ENCODE measurements at regions not wholly inside any gene's neighbourhood (a gene's known extent, or its start where the extent isn't known, plus 50 kb on each side); places are given as distances from the start of the nearest gene placed in this dataset.

GRCh38 chr3:99246010-99246654 is 344.6 kb upstream of the DCBLD2 start:
- H4K20me1 ChIP-seq (ENCODE audit: control insufficient read depth, insufficient read depth): no peaks in the 10 kb centered on the region
- no peaks in the 10 kb centered on the region for H3K4me1 ChIP-seq (ENCODE audit: control insufficient read depth, insufficient read depth, low read length)
- no TSS peak for BruUV-seq (replicated peaks)
- H3K9me3 ChIP-seq (replicated peaks; ENCODE audit: control insufficient read depth, insufficient read depth, low read length): no peaks in the 10 kb centered on the region
- no peaks in the 10 kb centered on the region for H3K36me3 ChIP-seq (ENCODE audit: control insufficient read depth in 2 of 2, insufficient read depth in 2 of 2, low read length in 1 of 2)
- CTCF ChIA-PET: interaction anchor here (0.9 kb wide), 1 partner anchor 10 kb away, joined by 3 read pairs; no protein-coding TSS in a partner anchor
- no peaks in the 10 kb centered on the region for H3K27me3 ChIP-seq (replicated peaks in 1 of 2; ENCODE audit: control insufficient read depth in 2 of 2, insufficient read depth in 2 of 2, low read length in 1 of 2)
- no peak overlapping the region for H3K4me2 ChIP-seq (ENCODE audit: control insufficient read depth, insufficient read depth)
- DNase-seq (ENCODE audit: low read depth, low spot score): no peak
- SMC1A ChIA-PET (ENCODE audit: uncharacterized antibody, unreplicated experiment): no interaction called here
- RAD21 ChIA-PET (ENCODE audit: unreplicated experiment): no interaction called here
- no peak for TF ChIP-seq EGR1 (IDR thresholded peaks at IDR 0.05; ENCODE audit: borderline replicate concordance in 1 of 2, low read depth in 2 of 2, low read length in 2 of 2)
- no peak for TF ChIP-seq SPI1 (IDR thresholded peaks at IDR 0.05; ENCODE audit: borderline replicate concordance, insufficient read depth, low read depth, low read length)
- TF ChIP-seq SUPT20H (IDR thresholded peaks at IDR 0.05; ENCODE audit: borderline replicate concordance, control insufficient read depth, low read depth, low read length): no peak
- no peak for TF ChIP-seq RB1 (IDR thresholded peaks at IDR 0.05; ENCODE audit: borderline replicate concordance)
- no peak for TF ChIP-seq HDAC2 (IDR thresholded peaks at IDR 0.05)
- TF ChIP-seq TBL1XR1 (IDR thresholded peaks at IDR 0.05; ENCODE audit: low read depth, low read length): no peak
- TF ChIP-seq MAX (IDR thresholded peaks at IDR 0.05; ENCODE audit: low read depth, low read length): no peak
- TF ChIP-seq SMC3 (IDR thresholded peaks at IDR 0.05; ENCODE audit: borderline replicate concordance, low read length): no peak
- no peak for TF ChIP-seq CREB1 (IDR thresholded peaks at IDR 0.05; ENCODE audit: low read depth)
- no peak for TF ChIP-seq GABPA (IDR thresholded peaks at IDR 0.05; ENCODE audit: low read depth)
- no peak for TF ChIP-seq NR2F1 (conservative IDR thresholded peaks at IDR 0.05)
- TF ChIP-seq SKIL (IDR thresholded peaks at IDR 0.05; ENCODE audit: low read depth, poor library complexity, severe bottlenecking): no peak
- TF ChIP-seq MEF2A (IDR thresholded peaks at IDR 0.05; ENCODE audit: insufficient read depth, low read depth, low read length): no peak
- TF ChIP-seq NRF1 (conservative IDR thresholded peaks at IDR 0.05; ENCODE audit: low read depth, low read length): no peak
- no peak for TF ChIP-seq POU2F2 (IDR thresholded peaks at IDR 0.05; ENCODE audit: borderline replicate concordance, low read depth, low read length)
- TF ChIP-seq MEF2B (IDR thresholded peaks at IDR 0.05; ENCODE audit: partially characterized antibody, poor library complexity, severe bottlenecking): no peak
- no peak for TF ChIP-seq KAT2A (conservative IDR thresholded peaks at IDR 0.05; ENCODE audit: control insufficient read depth, low read depth, low read length)
- no peak for TF ChIP-seq ZNF274 (IDR thresholded peaks at IDR 0.05; ENCODE audit: insufficient read depth, insufficient read length)
- no peak overlapping the region for H3K9ac ChIP-seq (ENCODE audit: control insufficient read depth, insufficient read depth, low read length)
- ATAC-seq: no peak
- intact Hi-C loops (cut with micrococcal nuclease; ENCODE audit: unreplicated experiment): no loop called here
- no peak for FAIRE-seq
- no peak overlapping the region for H3K27ac ChIP-seq (ENCODE audit: control insufficient read depth, insufficient read depth)
- H3K79me2 ChIP-seq (ENCODE audit: control insufficient read depth, insufficient read depth, low read length): no peaks in the 10 kb centered on the region
- H2AFZ ChIP-seq (ENCODE audit: control insufficient read depth, low read depth, low read length): no peak overlapping the region
- H3K4me3 ChIP-seq: no peak overlapping the region
- 59% methylated on average over 2 of the region's 2 CpGs for WGBS (ENCODE audit: insufficient coverage, insufficient replicate concordance, low lambda C conversion rate, missing lambda C conversion rate)
- in situ Hi-C loops (cut with MboI): no loop called here
- POLR2A ChIA-PET: no interaction called here
